ENCODE measurements at regions not wholly inside any gene's neighbourhood (a gene's known extent, or its start where the extent isn't known, plus 50 kb on each side); places are given as distances from the start of the nearest gene placed in this dataset.

DNA sequence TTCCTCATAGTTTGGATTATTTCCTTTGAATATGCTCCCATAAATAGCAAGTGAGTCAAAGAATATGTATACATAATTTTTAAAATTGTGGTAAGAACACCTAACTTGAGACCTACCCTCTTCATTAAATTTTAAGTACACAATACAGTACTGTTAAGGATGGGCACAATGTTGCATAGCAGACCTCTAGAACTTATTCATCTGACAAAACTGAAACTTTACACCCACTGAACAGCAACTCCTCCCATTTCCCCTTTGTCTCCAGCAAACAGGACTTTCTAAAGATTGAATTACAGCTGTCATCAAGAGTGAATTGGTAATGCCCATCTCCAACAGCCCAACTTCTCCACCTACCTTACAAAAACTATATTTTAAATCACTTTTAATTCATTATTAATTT lies 388.9 kb downstream of the HTR1A start:
- Histone ChIP-seq H3K36me3 (no peaks in the 10 kb centered on the region), H3K9ac (no peak overlapping the region), H3K27me3 (no peaks in the 10 kb centered on the region), H3K4me2 (no peak overlapping the region), H3F3A (ENCODE audit: low read depth) (no peaks in the 10 kb centered on the region), H3K9me3 (ENCODE audit: low read depth) (no peaks in the 10 kb centered on the region), H4K20me1 (ENCODE audit: low read depth) (no peaks in the 10 kb centered on the region), H3K4me1 (peaks cover 7% of the 10 kb centered on the region), H2AFZ (replicated peaks) (no peak overlapping the region), H3K4me3 (no peak overlapping the region), H3K27ac (no peak overlapping the region), H3K79me2 (ENCODE audit: low read depth) (no peaks in the 10 kb centered on the region)
- TF ChIP-seq EZH2phosphoT487 (IDR thresholded peaks at IDR 0.05) (no peak), EZH2 (IDR thresholded peaks at IDR 0.05) (no peak)
- TF ChIP-seq, protein P1, sequence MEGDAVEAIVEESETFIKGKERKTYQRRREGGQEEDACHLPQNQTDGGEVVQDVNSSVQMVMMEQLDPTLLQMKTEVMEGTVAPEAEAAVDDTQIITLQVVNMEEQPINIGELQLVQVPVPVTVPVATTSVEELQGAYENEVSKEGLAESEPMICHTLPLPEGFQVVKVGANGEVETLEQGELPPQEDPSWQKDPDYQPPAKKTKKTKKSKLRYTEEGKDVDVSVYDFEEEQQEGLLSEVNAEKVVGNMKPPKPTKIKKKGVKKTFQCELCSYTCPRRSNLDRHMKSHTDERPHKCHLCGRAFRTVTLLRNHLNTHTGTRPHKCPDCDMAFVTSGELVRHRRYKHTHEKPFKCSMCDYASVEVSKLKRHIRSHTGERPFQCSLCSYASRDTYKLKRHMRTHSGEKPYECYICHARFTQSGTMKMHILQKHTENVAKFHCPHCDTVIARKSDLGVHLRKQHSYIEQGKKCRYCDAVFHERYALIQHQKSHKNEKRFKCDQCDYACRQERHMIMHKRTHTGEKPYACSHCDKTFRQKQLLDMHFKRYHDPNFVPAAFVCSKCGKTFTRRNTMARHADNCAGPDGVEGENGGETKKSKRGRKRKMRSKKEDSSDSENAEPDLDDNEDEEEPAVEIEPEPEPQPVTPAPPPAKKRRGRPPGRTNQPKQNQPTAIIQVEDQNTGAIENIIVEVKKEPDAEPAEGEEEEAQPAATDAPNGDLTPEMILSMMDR (IDR thresholded peaks at IDR 0.05), result no peak
- Mint-ChIP-seq H3K36me3 (no peaks in the 10 kb centered on the region), H3K4me1 (no peaks in the 10 kb centered on the region), H3K4me3 (no peak overlapping the region), H3K27me3 (ENCODE audit: insufficient read depth, low read depth) (no peaks in the 10 kb centered on the region), H3K9me3 (no peaks in the 10 kb centered on the region), H3K27ac (no peak overlapping the region)
- DNase-seq (ENCODE audit: low spot score), result no peak

DNA sequence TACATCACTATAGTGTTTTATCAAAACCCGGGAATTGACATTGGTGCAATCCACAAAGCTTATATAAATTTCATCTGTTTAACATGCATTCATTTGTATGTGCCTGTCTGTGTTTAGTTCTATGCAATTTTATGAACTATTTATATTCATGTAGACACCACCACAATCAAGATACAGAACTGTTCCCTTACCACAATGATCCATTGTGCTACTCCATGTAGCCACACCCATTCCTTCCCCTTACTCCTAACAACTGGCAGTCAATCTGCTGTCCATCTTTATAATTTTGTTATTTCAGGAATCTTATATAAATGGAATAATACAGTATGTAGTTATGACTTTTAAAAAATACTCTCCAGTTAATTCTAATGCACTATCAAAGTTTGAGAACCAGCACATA lies 389.5 kb downstream of the HTR1A start:
- TF ChIP-seq, protein P1 (IDR thresholded peaks at IDR 0.05), result no peak
- TF ChIP-seq EZH2 (IDR thresholded peaks at IDR 0.05), result no peak
- TF ChIP-seq EZH2phosphoT487 (IDR thresholded peaks at IDR 0.05), result no peak

DNA sequence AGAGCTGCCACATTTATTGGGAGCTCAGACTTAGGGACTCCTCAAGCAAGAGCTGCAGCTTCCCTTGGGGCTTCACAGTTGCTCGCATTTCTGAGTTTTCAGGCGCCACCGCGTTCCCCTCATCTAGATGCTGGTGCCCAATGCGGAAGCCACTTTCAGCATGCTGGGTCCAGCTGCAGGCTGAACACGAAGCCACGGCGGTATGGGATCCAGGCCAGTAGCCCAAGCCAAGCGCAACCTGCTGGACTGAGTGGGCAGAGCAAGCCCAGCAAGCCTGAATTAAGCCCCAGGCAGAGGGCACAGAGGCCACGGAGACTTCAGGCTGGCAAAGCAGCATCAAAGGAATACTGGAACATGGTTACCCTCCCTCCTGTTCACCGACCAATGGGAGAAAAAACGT lies 391.5 kb downstream of the HTR1A start:
- Histone ChIP-seq H3K27ac (no peak overlapping the region), H3K4me3 (no peak overlapping the region), H3K4me1 (peaks cover 7% of the 10 kb centered on the region), H3K79me2 (ENCODE audit: low read depth) (no peaks in the 10 kb centered on the region), H3F3A (ENCODE audit: low read depth) (no peaks in the 10 kb centered on the region), H4K20me1 (ENCODE audit: low read depth) (no peaks in the 10 kb centered on the region), H3K27me3 (no peaks in the 10 kb centered on the region), H3K4me2 (no peak overlapping the region), H2AFZ (replicated peaks) (peak overlapping the region; percentile 4), H3K36me3 (no peaks in the 10 kb centered on the region), H3K9me3 (ENCODE audit: low read depth) (no peaks in the 10 kb centered on the region), H3K9ac (no peak overlapping the region)
- TF ChIP-seq EZH2 (IDR thresholded peaks at IDR 0.05), result no peak
- TF ChIP-seq, protein P1 (IDR thresholded peaks at IDR 0.05), result peak; percentile 27
- Mint-ChIP-seq H3K9me3 (no peaks in the 10 kb centered on the region), H3K27ac (no peak overlapping the region), H3K4me1 (no peaks in the 10 kb centered on the region), H3K27me3 (ENCODE audit: insufficient read depth, low read depth) (no peaks in the 10 kb centered on the region), H3K36me3 (no peaks in the 10 kb centered on the region), H3K4me3 (no peak overlapping the region)
- DNase-seq (ENCODE audit: low spot score), result peak; percentile 46

More for the DNA sequence above, 389.5 kb downstream of the HTR1A start:
- Histone ChIP-seq H3K9me3 (ENCODE audit: low read depth) (no peaks in the 10 kb centered on the region), H4K20me1 (ENCODE audit: low read depth) (no peaks in the 10 kb centered on the region), H3K79me2 (ENCODE audit: low read depth) (no peaks in the 10 kb centered on the region), H3F3A (ENCODE audit: low read depth) (no peaks in the 10 kb centered on the region), H3K4me1 (peaks cover 7% of the 10 kb centered on the region), H3K4me3 (no peak overlapping the region), H3K9ac (no peak overlapping the region), H3K27ac (no peak overlapping the region), H3K4me2 (no peak overlapping the region), H2AFZ (replicated peaks) (no peak overlapping the region), H3K27me3 (no peaks in the 10 kb centered on the region), H3K36me3 (no peaks in the 10 kb centered on the region)
- Mint-ChIP-seq H3K9me3 (no peaks in the 10 kb centered on the region), H3K4me3 (no peak overlapping the region), H3K27ac (no peak overlapping the region), H3K36me3 (no peaks in the 10 kb centered on the region), H3K27me3 (ENCODE audit: insufficient read depth, low read depth) (no peaks in the 10 kb centered on the region), H3K4me1 (no peaks in the 10 kb centered on the region)
- DNase-seq (ENCODE audit: low spot score), result no peak
